ENCODE measurements at regions not wholly inside any gene's neighbourhood (a gene's known extent, or its start where the extent isn't known, plus 50 kb on each side); places are given as distances from the start of the nearest gene placed in this dataset.
"Not testable (repeated sequence)": the region's sequence is repeated elsewhere in the genome, so short reads cannot be mapped to it uniquely, and the experiment has no call there.

GRCh38 chr3:6406923-6407322 lies 454.0 kb upstream of the GRM7 start:
- H3K9me3 ChIP-seq (ENCODE audit: control insufficient read depth, insufficient read depth, low read depth, low read length); H3K4me1 ChIP-seq (ENCODE audit: control insufficient read depth, insufficient read depth, low read length); H3K27me3 ChIP-seq (ENCODE audit: control insufficient read depth, insufficient read depth, low read length); H3K9ac ChIP-seq (ENCODE audit: low read length); H3K36me3 ChIP-seq (ENCODE audit: control insufficient read depth, insufficient read depth, low read length); H3K27ac ChIP-seq (ENCODE audit: low read depth, low read length); H3K4me3 ChIP-seq (ENCODE audit: low read depth, low read length): not testable (repeated sequence)

- Histone ChIP-seq H3K36me3 (ENCODE audit: control insufficient read depth, insufficient read depth, low read length) (no peaks in the 10 kb centered on the region), H3K9me3 (ENCODE audit: control insufficient read depth, insufficient read depth, low read depth, low read length) (no peaks in the 10 kb centered on the region), H3K27me3 (ENCODE audit: control insufficient read depth, insufficient read depth, low read length) (no peaks in the 10 kb centered on the region), H3K27ac (ENCODE audit: low read depth, low read length) (no peak overlapping the region), H3K4me3 (ENCODE audit: low read depth, low read length) (no peak overlapping the region), H3K4me1 (ENCODE audit: control insufficient read depth, insufficient read depth, low read length) (peaks cover under 1% of the 10 kb centered on the region; the same call in 1 of the 2 replicates), H3K9ac (ENCODE audit: low read length) (no peak overlapping the region)
These were observed 444.8 kb upstream of the GRM7 start for GRCh38 chr3:6416049-6416661.

GRCh38 chr3:6417174-6417573 lies 443.7 kb upstream of the GRM7 start:
- Histone ChIP-seq H3K27ac (ENCODE audit: low read depth, low read length) (no peak overlapping the region), H3K4me1 (ENCODE audit: control insufficient read depth, insufficient read depth, low read length) (peaks cover 11% of the 10 kb centered on the region; the same call in 1 of the 2 replicates), H3K36me3 (ENCODE audit: control insufficient read depth, insufficient read depth, low read length) (no peaks in the 10 kb centered on the region), H3K9ac (ENCODE audit: low read length) (no peak overlapping the region), H3K4me3 (ENCODE audit: low read depth, low read length) (no peak overlapping the region), H3K27me3 (ENCODE audit: control insufficient read depth, insufficient read depth, low read length) (no peaks in the 10 kb centered on the region), H3K9me3 (ENCODE audit: control insufficient read depth, insufficient read depth, low read depth, low read length) (no peaks in the 10 kb centered on the region; the same call in 1 of the 2 replicates)

- Histone ChIP-seq H3K4me3 (ENCODE audit: low read depth, low read length) (no peak overlapping the region), H3K9ac (ENCODE audit: low read length) (no peak overlapping the region), H3K4me1 (ENCODE audit: control insufficient read depth, insufficient read depth, low read length) (peaks cover 11% of the 10 kb centered on the region; the same call in 1 of the 2 replicates), H3K36me3 (ENCODE audit: control insufficient read depth, insufficient read depth, low read length) (no peaks in the 10 kb centered on the region), H3K27me3 (ENCODE audit: control insufficient read depth, insufficient read depth, low read length) (no peaks in the 10 kb centered on the region), H3K9me3 (ENCODE audit: control insufficient read depth, insufficient read depth, low read depth, low read length) (peaks cover 2% of the 10 kb centered on the region), H3K27ac (ENCODE audit: low read depth, low read length) (no peak overlapping the region)
These were observed 442.4 kb upstream of the GRM7 start for GRCh38 chr3:6418485-6418884.

GRCh38 chr3:6421666-6422445 lies 439.1 kb upstream of the GRM7 start:
- H3K4me3 ChIP-seq (ENCODE audit: low read depth, low read length): no peak overlapping the region
- no peaks in the 10 kb centered on the region for H3K27me3 ChIP-seq (ENCODE audit: control insufficient read depth, insufficient read depth, low read length)
- H3K27ac ChIP-seq (ENCODE audit: low read depth, low read length): no peak overlapping the region
- H3K9me3 ChIP-seq (ENCODE audit: control insufficient read depth, insufficient read depth, low read depth, low read length): peaks cover 22% of the 10 kb centered on the region
- peaks cover 11% of the 10 kb centered on the region; the same call in 1 of the 2 replicates for H3K4me1 ChIP-seq (ENCODE audit: control insufficient read depth, insufficient read depth, low read length)
- no peak overlapping the region for H3K9ac ChIP-seq (ENCODE audit: low read length)
- no peaks in the 10 kb centered on the region for H3K36me3 ChIP-seq (ENCODE audit: control insufficient read depth, insufficient read depth, low read length)

- H3K9ac ChIP-seq (ENCODE audit: low read length): no peak overlapping the region
- peaks cover 25% of the 10 kb centered on the region for H3K9me3 ChIP-seq (ENCODE audit: control insufficient read depth, insufficient read depth, low read depth, low read length)
- H3K27me3 ChIP-seq (ENCODE audit: control insufficient read depth, insufficient read depth, low read length): no peaks in the 10 kb centered on the region
- H3K4me3 ChIP-seq (ENCODE audit: low read depth, low read length): no peak overlapping the region
- peaks cover 11% of the 10 kb centered on the region; the same call in 1 of the 2 replicates for H3K4me1 ChIP-seq (ENCODE audit: control insufficient read depth, insufficient read depth, low read length)
- H3K27ac ChIP-seq (ENCODE audit: low read depth, low read length): no peak overlapping the region
- no peaks in the 10 kb centered on the region for H3K36me3 ChIP-seq (ENCODE audit: control insufficient read depth, insufficient read depth, low read length)
These were observed 435.6 kb upstream of the GRM7 start for GRCh38 chr3:6425289-6425820.

GRCh38 chr3:6428276-6428675 lies 432.6 kb upstream of the GRM7 start:
- not testable (repeated sequence) for H3K4me1 ChIP-seq (ENCODE audit: control insufficient read depth, insufficient read depth, low read length); H3K4me3 ChIP-seq (ENCODE audit: low read depth, low read length); H3K9ac ChIP-seq (ENCODE audit: low read length); H3K27ac ChIP-seq (ENCODE audit: low read depth, low read length); H3K27me3 ChIP-seq (ENCODE audit: control insufficient read depth, insufficient read depth, low read length); H3K36me3 ChIP-seq (ENCODE audit: control insufficient read depth, insufficient read depth, low read length)
- peaks cover 25% of the 10 kb centered on the region for H3K9me3 ChIP-seq (ENCODE audit: control insufficient read depth, insufficient read depth, low read depth, low read length)

GRCh38 chr3:6435951-6436350 lies 425.0 kb upstream of the GRM7 start:
- no peaks in the 10 kb centered on the region for H3K4me1 ChIP-seq (ENCODE audit: control insufficient read depth, insufficient read depth, low read length)
- no peaks in the 10 kb centered on the region for H3K36me3 ChIP-seq (ENCODE audit: control insufficient read depth, insufficient read depth, low read length)
- H3K27ac ChIP-seq (ENCODE audit: low read depth, low read length): no peak overlapping the region
- H3K27me3 ChIP-seq (ENCODE audit: control insufficient read depth, insufficient read depth, low read length): no peaks in the 10 kb centered on the region
- no peak overlapping the region for H3K4me3 ChIP-seq (ENCODE audit: low read depth, low read length)
- no peaks in the 10 kb centered on the region for H3K9me3 ChIP-seq (ENCODE audit: control insufficient read depth, insufficient read depth, low read depth, low read length)
- H3K9ac ChIP-seq (ENCODE audit: low read length): no peak overlapping the region

GRCh38 chr3:6437631-6438030 lies 423.3 kb upstream of the GRM7 start:
- H3K9me3 ChIP-seq (ENCODE audit: control insufficient read depth, insufficient read depth, low read depth, low read length): no peaks in the 10 kb centered on the region
- H3K9ac ChIP-seq (ENCODE audit: low read length): no peak overlapping the region
- no peaks in the 10 kb centered on the region for H3K4me1 ChIP-seq (ENCODE audit: control insufficient read depth, insufficient read depth, low read length)
- H3K36me3 ChIP-seq (ENCODE audit: control insufficient read depth, insufficient read depth, low read length): no peaks in the 10 kb centered on the region
- no peaks in the 10 kb centered on the region for H3K27me3 ChIP-seq (ENCODE audit: control insufficient read depth, insufficient read depth, low read length)
- no peak overlapping the region for H3K4me3 ChIP-seq (ENCODE audit: low read depth, low read length)
- H3K27ac ChIP-seq (ENCODE audit: low read depth, low read length): no peak overlapping the region

GRCh38 chr3:6438031-6438430 lies 422.9 kb upstream of the GRM7 start:
- no peaks in the 10 kb centered on the region for H3K36me3 ChIP-seq (ENCODE audit: control insufficient read depth, insufficient read depth, low read length)
- H3K27me3 ChIP-seq (ENCODE audit: control insufficient read depth, insufficient read depth, low read length): no peaks in the 10 kb centered on the region
- H3K4me3 ChIP-seq (ENCODE audit: low read depth, low read length): no peak overlapping the region
- no peak overlapping the region for H3K9ac ChIP-seq (ENCODE audit: low read length)
- H3K27ac ChIP-seq (ENCODE audit: low read depth, low read length): no peak overlapping the region
- no peaks in the 10 kb centered on the region for H3K9me3 ChIP-seq (ENCODE audit: control insufficient read depth, insufficient read depth, low read depth, low read length)
- H3K4me1 ChIP-seq (ENCODE audit: control insufficient read depth, insufficient read depth, low read length): no peaks in the 10 kb centered on the region

- H3K27me3 ChIP-seq (ENCODE audit: control insufficient read depth, insufficient read depth, low read length): no peaks in the 10 kb centered on the region
- no peaks in the 10 kb centered on the region for H3K4me1 ChIP-seq (ENCODE audit: control insufficient read depth, insufficient read depth, low read length)
- no peaks in the 10 kb centered on the region for H3K36me3 ChIP-seq (ENCODE audit: control insufficient read depth, insufficient read depth, low read length)
- H3K4me3 ChIP-seq (ENCODE audit: low read depth, low read length): no peak overlapping the region
- H3K9me3 ChIP-seq (ENCODE audit: control insufficient read depth, insufficient read depth, low read depth, low read length): no peaks in the 10 kb centered on the region
- no peak overlapping the region for H3K9ac ChIP-seq (ENCODE audit: low read length)
- H3K27ac ChIP-seq (ENCODE audit: low read depth, low read length): no peak overlapping the region
These were observed 421.7 kb upstream of the GRM7 start for GRCh38 chr3:6439226-6439625.
